Keratinocyte (primary cell): ENCODE measurements at regions not wholly inside any gene's neighbourhood (a gene's known extent, or its start where the extent isn't known, plus 50 kb on each side); places are given as distances from the start of the nearest gene placed in this dataset.

Experiments
- EZH2 ChIP-seq: IDR thresholded peaks from one replicate; pipeline ENCODE4 v1.6.1; 2012; ENCODE audit warnings: inconsistent platforms, mild to moderate bottlenecking, low read length, moderate library complexity
- TF ChIP-seq, protein P1 (sequence below), 3 experiments: IDR thresholded peaks in 1 of 3; conservative IDR thresholded peaks in 1 of 3; optimal IDR thresholded peaks in 1 of 3; 2 replicates in 2 of 3; 3 replicates in 1 of 3; pipeline versions ENCODE3 to v1.5.1; 2011; ENCODE audit warnings: low read length in 3 of 3, mild to moderate bottlenecking in 3 of 3, moderate library complexity in 2 of 3, control low read depth in 1 of 3, inconsistent platforms in 1 of 3; ENCODE audit not compliant: insufficient read depth in 2 of 3; ENCODE audit errors: extremely low read depth in 1 of 3

DNA sequence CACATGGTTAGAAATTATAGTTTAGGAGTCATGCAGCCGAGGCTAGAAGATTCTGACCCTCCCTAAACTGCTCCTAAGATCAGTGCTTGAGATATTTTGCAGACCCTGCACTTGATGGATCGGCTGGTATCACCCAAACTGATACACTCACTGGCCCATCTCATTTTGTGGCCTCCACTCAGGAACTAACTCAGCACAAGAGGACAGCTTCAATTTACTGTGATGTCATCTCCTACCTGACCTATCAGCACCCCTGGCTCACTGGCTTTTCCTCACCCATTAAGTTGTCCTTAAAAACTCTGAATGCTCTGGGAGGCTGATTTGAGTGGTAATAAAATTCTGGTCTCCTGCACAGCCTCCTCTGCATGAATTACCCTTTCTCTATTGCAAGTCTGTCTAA, 450.9 kb downstream of the PCDH10 start:
- TF ChIP-seq, protein P1, sequence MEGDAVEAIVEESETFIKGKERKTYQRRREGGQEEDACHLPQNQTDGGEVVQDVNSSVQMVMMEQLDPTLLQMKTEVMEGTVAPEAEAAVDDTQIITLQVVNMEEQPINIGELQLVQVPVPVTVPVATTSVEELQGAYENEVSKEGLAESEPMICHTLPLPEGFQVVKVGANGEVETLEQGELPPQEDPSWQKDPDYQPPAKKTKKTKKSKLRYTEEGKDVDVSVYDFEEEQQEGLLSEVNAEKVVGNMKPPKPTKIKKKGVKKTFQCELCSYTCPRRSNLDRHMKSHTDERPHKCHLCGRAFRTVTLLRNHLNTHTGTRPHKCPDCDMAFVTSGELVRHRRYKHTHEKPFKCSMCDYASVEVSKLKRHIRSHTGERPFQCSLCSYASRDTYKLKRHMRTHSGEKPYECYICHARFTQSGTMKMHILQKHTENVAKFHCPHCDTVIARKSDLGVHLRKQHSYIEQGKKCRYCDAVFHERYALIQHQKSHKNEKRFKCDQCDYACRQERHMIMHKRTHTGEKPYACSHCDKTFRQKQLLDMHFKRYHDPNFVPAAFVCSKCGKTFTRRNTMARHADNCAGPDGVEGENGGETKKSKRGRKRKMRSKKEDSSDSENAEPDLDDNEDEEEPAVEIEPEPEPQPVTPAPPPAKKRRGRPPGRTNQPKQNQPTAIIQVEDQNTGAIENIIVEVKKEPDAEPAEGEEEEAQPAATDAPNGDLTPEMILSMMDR (optimal IDR thresholded peaks at IDR 0.05 in 1 of 3, IDR thresholded peaks at IDR 0.05 in 1 of 3, conservative IDR thresholded peaks at IDR 0.05 in 1 of 3; ENCODE audit: extremely low read depth in 1 of 3, insufficient read depth in 2 of 3, low read length in 3 of 3) = no peak
- TF ChIP-seq EZH2 = no peak
